H9 (cell line): ENCODE measurements at regions not wholly inside any gene's neighbourhood (a gene's known extent, or its start where the extent isn't known, plus 50 kb on each side); places are given as distances from the start of the nearest gene placed in this dataset.

Experiments used
- DNase-seq: peaks from one replicate; pipeline ENCODE4 v3.0.0-alpha.2; 2017
- H2AFZ ChIP-seq: one replicate; pipeline ENCODE4 v1.6.1; 2013; ENCODE audit warnings: mild to moderate bottlenecking, low read length, control low read depth, moderate library complexity
- H2AK5ac ChIP-seq: 2 replicates; pipeline ENCODE4 v1.6.1; 2013; ENCODE audit warnings: low read length, control low read depth, mixed read lengths; ENCODE audit not compliant: insufficient read length
- H2BK120ac ChIP-seq: one replicate; pipeline ENCODE4 v1.6.1; 2013; ENCODE audit warnings: low read depth, mild to moderate bottlenecking, low read length, control low read depth, inconsistent platforms; ENCODE audit not compliant: poor library complexity, severe bottlenecking
- H2BK12ac ChIP-seq: 2 replicates; pipeline ENCODE4 v1.6.1; 2013; ENCODE audit warnings: low read length, control low read depth, mixed read lengths, low read depth; ENCODE audit not compliant: insufficient read length
- H2BK15ac ChIP-seq: 2 replicates; pipeline ENCODE4 v1.6.1; 2013; ENCODE audit warnings: low read depth, low read length, control low read depth
- H2BK20ac ChIP-seq: one replicate; pipeline ENCODE4 v1.6.1; 2013; ENCODE audit warnings: low read depth, mild to moderate bottlenecking, low read length, control low read depth, inconsistent platforms; ENCODE audit not compliant: poor library complexity, severe bottlenecking
- H2BK5ac ChIP-seq: 2 replicates; pipeline ENCODE4 v1.6.1; 2013; ENCODE audit warnings: low read length, control low read depth, mixed read lengths; ENCODE audit not compliant: insufficient read length
- H3K14ac ChIP-seq: 2 replicates; pipeline ENCODE4 v1.6.1; 2013; ENCODE audit warnings: low read length, control low read depth; ENCODE audit not compliant: insufficient read depth
- H3K18ac ChIP-seq: 2 replicates; pipeline ENCODE4 v1.6.1; 2013; ENCODE audit warnings: low read depth, mild to moderate bottlenecking, mixed read lengths, low read length, control low read depth; ENCODE audit not compliant: insufficient read length
- H3K23ac ChIP-seq: 2 replicates; pipeline ENCODE4 v1.6.1; 2013; ENCODE audit warnings: low read length, control low read depth, mixed read lengths, low read depth; ENCODE audit not compliant: insufficient read length
- H3K23me2 ChIP-seq: 2 replicates; pipeline ENCODE4 v1.6.1; 2013; ENCODE audit warnings: low read depth, mild to moderate bottlenecking, mixed read lengths, low read length, control low read depth; ENCODE audit not compliant: insufficient read length, poor library complexity, severe bottlenecking
- H3K27ac ChIP-seq: 2 replicates; pipeline ENCODE4 v1.5.1; 2013; ENCODE audit warnings: low read length, control low read depth, mixed read lengths, low read depth; ENCODE audit not compliant: insufficient read length
- H3K27me3 ChIP-seq: 2 replicates; pipeline ENCODE4 v1.6.1; 2013; ENCODE audit warnings: low read length, control low read depth, inconsistent platforms; ENCODE audit not compliant: insufficient read depth
- H3K4ac ChIP-seq: 2 replicates; pipeline ENCODE4 v1.6.1; 2013; ENCODE audit warnings: low read depth, mild to moderate bottlenecking, control low read depth, inconsistent platforms, low read length, moderate library complexity
- H3K4me1 ChIP-seq: 2 replicates; pipeline ENCODE4 v1.6.1; 2013; ENCODE audit warnings: low read length, control low read depth, inconsistent platforms; ENCODE audit not compliant: insufficient read depth
- H3K4me2 ChIP-seq: 2 replicates; pipeline ENCODE4 v1.6.1; 2013; ENCODE audit warnings: low read length, control low read depth, mixed read lengths; ENCODE audit not compliant: insufficient read length, insufficient read depth
- H3K56ac ChIP-seq: 2 replicates; pipeline ENCODE4 v1.6.1; 2013; ENCODE audit warnings: low read depth, mild to moderate bottlenecking, mixed read lengths, low read length, control low read depth; ENCODE audit not compliant: insufficient read length
- H3K79me1 ChIP-seq: 2 replicates; pipeline ENCODE4 v1.6.1; 2013; ENCODE audit warnings: low read depth, mild to moderate bottlenecking, moderate library complexity, low read length, control low read depth, inconsistent platforms; ENCODE audit not compliant: insufficient read depth, poor library complexity, severe bottlenecking
- H3K79me2 ChIP-seq: 2 replicates; pipeline ENCODE4 v1.6.1; 2013; ENCODE audit warnings: low read length, control low read depth, inconsistent platforms; ENCODE audit not compliant: insufficient read depth
- H3K9ac ChIP-seq: 2 replicates; pipeline ENCODE4 v1.6.1; 2013; ENCODE audit warnings: low read length, control low read depth, mixed read lengths; ENCODE audit not compliant: insufficient read length; ENCODE audit errors: extremely low read depth
- H3K9me3 ChIP-seq: one replicate; pipeline ENCODE4 v1.6.1; 2013; ENCODE audit warnings: low read depth, low read length, inconsistent platforms; ENCODE audit not compliant: control insufficient read depth
- H3T11ph ChIP-seq: one replicate; pipeline ENCODE4 v1.6.1; 2013; ENCODE audit warnings: mild to moderate bottlenecking, low read length, control low read depth, inconsistent platforms
- H4K20me1 ChIP-seq: one replicate; pipeline ENCODE4 v1.6.1; 2013; ENCODE audit not compliant: control insufficient read depth, insufficient read length, insufficient read depth
- H4K5ac ChIP-seq: 2 replicates; pipeline ENCODE4 v1.6.1; 2013; ENCODE audit warnings: low read depth, mild to moderate bottlenecking, mixed read lengths, low read length, control low read depth; ENCODE audit not compliant: insufficient read length
- H4K8ac ChIP-seq: replicated peaks from 2 replicates; pipeline ENCODE4 v1.6.1; 2013; ENCODE audit warnings: low read length, control low read depth, mixed read lengths, low read depth; ENCODE audit not compliant: insufficient read length
- H4K91ac ChIP-seq: 2 replicates; pipeline ENCODE4 v1.6.1; 2013; ENCODE audit warnings: low read depth, mild to moderate bottlenecking, moderate library complexity, mixed read lengths, low read length, control low read depth; ENCODE audit not compliant: insufficient read length
- H3K27ac Mint-ChIP-seq, 3 experiments: 2 replicates in 2 of 3; 3 replicates in 1 of 3; pipeline ENCODE4 v1.8.0; 2020 to 2021; ENCODE audit warnings: mixed read lengths in 3 of 3, mild to moderate bottlenecking in 1 of 3, moderate library complexity in 1 of 3
- H3K27me3 Mint-ChIP-seq: 2 replicates; pipeline ENCODE4 v1.8.0; 2021; ENCODE audit warnings: low read depth, mild to moderate bottlenecking, moderate library complexity, mixed read lengths
- H3K36me3 Mint-ChIP-seq, 3 experiments: 2 replicates in 2 of 3; 3 replicates in 1 of 3; pipeline ENCODE4 v1.8.0; 2020 to 2021; ENCODE audit warnings: low read depth in 3 of 3, mixed read lengths in 3 of 3; ENCODE audit not compliant: insufficient read depth in 1 of 3
- H3K4me1 Mint-ChIP-seq, 2 experiments: 2 replicates each; pipeline ENCODE4 v1.8.0; 2020; ENCODE audit warnings: mixed read lengths in 2 of 2
- H3K4me3 Mint-ChIP-seq, 2 experiments: 2 replicates in 1 of 2; 3 replicates in 1 of 2; pipeline ENCODE4 v1.8.0; 2020 to 2021; ENCODE audit warnings: mild to moderate bottlenecking in 2 of 2, mixed read lengths in 2 of 2, moderate library complexity in 1 of 2
- H3K9me3 Mint-ChIP-seq, 2 experiments: 2 replicates in 1 of 2; 3 replicates in 1 of 2; pipeline ENCODE4 v1.8.0; 2020; ENCODE audit warnings: mild to moderate bottlenecking in 2 of 2, mixed read lengths in 2 of 2, moderate library complexity in 1 of 2
- CTCF ChIP-seq: fragments of 200-600 bp; sonication (generic); conservative IDR thresholded peaks from 3 replicates; pipeline ENCODE4 v1.8.0; 2021; ENCODE audit warnings: antibody characterized with exemption, mild to moderate bottlenecking
- WGBS: extraction: QIAGEN DNeasy Blood & Tissue Kit; methylation state at CpG from one replicate; pipeline ENCODE4 v1.1.7; 2013; ENCODE audit warnings: missing lambda C conversion rate, low lambda C conversion rate, mixed read lengths; ENCODE audit not compliant: insufficient read length; ENCODE audit errors: extremely low coverage; 5-methylcytosine and 5-hydroxymethylcytosine counted together

- no peak for DNase-seq
- no peak overlapping the region for H3K27ac Mint-ChIP-seq
- Histone ChIP-seq H3K4ac (no peak overlapping the region), H3K9ac (no peak overlapping the region), H2BK20ac (no peak overlapping the region), H3K27me3 (no peaks in the 10 kb centered on the region), H3K79me2 (no peaks in the 10 kb centered on the region), H3K4me1 (no peaks in the 10 kb centered on the region), H4K5ac (no peak overlapping the region), H3K56ac (no peak overlapping the region), H3K9me3 (no peaks in the 10 kb centered on the region), H3K23me2 (no peaks in the 10 kb centered on the region), H3K27ac (no peak overlapping the region), H2AFZ (no peak overlapping the region), H2BK120ac (no peak overlapping the region), H3T11ph (no peak overlapping the region), H2AK5ac (no peak overlapping the region), H3K23ac (no peak overlapping the region), H3K79me1 (no peaks in the 10 kb centered on the region), H3K18ac (no peak overlapping the region), H2BK12ac (no peak overlapping the region), H4K91ac (no peak overlapping the region), H3K4me2 (no peak overlapping the region), H2BK5ac (no peak overlapping the region), H2BK15ac (no peak overlapping the region), H4K20me1 (no peaks in the 10 kb centered on the region), H4K8ac (no peak overlapping the region), H3K14ac (no peak overlapping the region)
- no peak overlapping the region for H3K4me3 Mint-ChIP-seq
- no CpG with 5 or more reads among the region's 1 CpG for WGBS
- H3K9me3 Mint-ChIP-seq, result no peaks in the 10 kb centered on the region
- TF ChIP-seq CTCF, result no peak
- peaks cover 28% of the 10 kb centered on the region for H3K27me3 Mint-ChIP-seq
- no peaks in the 10 kb centered on the region for H3K4me1 Mint-ChIP-seq
- H3K36me3 Mint-ChIP-seq, result no peaks in the 10 kb centered on the region
Measured at GRCh38 chr18:22572341-22572740, 154.6 kb upstream of the CTAGE1 start.
